Neural progenitor cell (in vitro differentiated cells): ENCODE measurements at regions not wholly inside any gene's neighbourhood (a gene's known extent, or its start where the extent isn't known, plus 50 kb on each side); places are given as distances from the start of the nearest gene placed in this dataset.

ENCODE experiments used
- CTCF ChIP-seq: fragments of 200-600 bp; sonication (generic); IDR thresholded peaks from 2 replicates; pipeline ENCODE4 v1.5.1; 2017; ENCODE audit warnings: antibody characterized with exemption, mild to moderate bottlenecking
- EZH2 ChIP-seq: fragments of 200-600 bp; sonication (generic); IDR thresholded peaks from 2 replicates; pipeline ENCODE4 v1.6.1; 2017; ENCODE audit warnings: antibody characterized with exemption, mild to moderate bottlenecking, moderate library complexity
- EZH2phosphoT487 ChIP-seq: fragments of 200-600 bp; sonication (generic); IDR thresholded peaks from 2 replicates; pipeline ENCODE4 v1.6.1; 2017; ENCODE audit warnings: antibody characterized with exemption

- no peak for TF ChIP-seq CTCF
- no peak for TF ChIP-seq EZH2
- TF ChIP-seq EZH2phosphoT487: no peak
Observed at GRCh38 chr14:84670796-84671195, 859.1 kb upstream of the FLRT2 start.
